ENCODE measurements at regions not wholly inside any gene's neighbourhood (a gene's known extent, or its start where the extent isn't known, plus 50 kb on each side); places are given as distances from the start of the nearest gene placed in this dataset.

DNA sequence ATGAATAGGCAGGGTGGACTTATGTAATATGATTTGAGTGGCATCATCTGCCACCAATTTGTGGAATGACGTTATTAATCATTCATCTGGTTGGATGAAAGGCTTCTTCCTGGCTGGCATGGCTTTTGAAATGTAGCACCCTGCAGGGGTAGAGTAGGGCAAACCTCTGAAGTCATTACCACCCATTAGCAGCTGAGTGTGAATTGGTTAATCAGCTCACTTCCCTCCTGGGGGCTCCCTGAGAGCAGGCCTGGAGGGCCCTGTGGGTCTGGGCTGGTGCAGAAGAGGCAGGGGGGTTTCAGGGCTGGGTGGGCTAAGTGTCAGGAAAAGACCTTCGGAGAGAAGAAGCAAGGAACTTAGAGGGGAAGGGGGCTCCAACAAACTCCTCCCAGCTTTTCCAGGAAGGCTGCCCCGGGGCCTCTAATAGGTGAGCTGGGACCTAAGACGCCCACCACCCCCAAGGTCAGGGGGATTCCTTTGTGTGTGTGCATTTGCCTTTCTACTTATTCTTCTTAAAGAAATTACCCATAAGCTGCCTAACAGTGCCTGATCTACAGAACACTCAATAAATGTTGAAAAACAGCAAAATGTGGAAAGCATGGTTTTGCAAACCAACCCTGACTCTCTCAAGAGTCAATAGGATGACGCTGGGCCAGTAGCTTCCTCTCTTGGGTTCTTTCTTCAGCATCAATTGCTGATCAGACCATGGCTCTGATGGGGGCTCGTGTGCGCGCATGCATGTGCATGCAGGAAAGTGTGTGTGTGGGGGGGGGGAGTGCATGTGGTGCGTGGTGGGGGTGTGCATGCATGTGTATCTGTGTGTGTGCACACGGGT, 49.7 kb upstream of the ZNF516 start:
- TF ChIP-seq CTCF (IDR thresholded peaks at IDR 0.05; ENCODE audit: borderline replicate concordance, extremely low read depth, low read length, poor library complexity, severe bottlenecking) (no peak), EZH2 (IDR thresholded peaks at IDR 0.05; ENCODE audit: borderline replicate concordance, low read depth, low read length, severe bottlenecking) (no peak)

Data from DND-41 (cell line).